MM.1S (cell line): ENCODE measurements at regions not wholly inside any gene's neighbourhood (a gene's known extent, or its start where the extent isn't known, plus 50 kb on each side); places are given as distances from the start of the nearest gene placed in this dataset.

ENCODE experiments used
- DNase-seq: peaks from one replicate; pipeline ENCODE4 v3.0.0-alpha.2; 2015
- H2AFZ ChIP-seq: fragments of 300-600 bp; sonication (generic); 2 replicates; pipeline ENCODE4 v1.6.0; 2016; ENCODE audit warnings: antibody characterized with exemption, low read length
- H3F3A ChIP-seq: fragments of 300-600 bp; sonication (generic); 2 replicates; pipeline ENCODE4 v1.6.1; 2016; ENCODE audit warnings: mild to moderate bottlenecking, antibody characterized with exemption, low read length, moderate library complexity, mixed read lengths; ENCODE audit not compliant: insufficient read depth
- H3K27ac ChIP-seq: fragments of 300-600 bp; sonication (generic); 2 replicates; pipeline ENCODE4 v1.5.1; 2016; ENCODE audit warnings: mild to moderate bottlenecking, low read length
- H3K27me3 ChIP-seq: fragments of 300-600 bp; sonication (generic); replicated peaks from 2 replicates; pipeline ENCODE4 v1.6.0; 2016; ENCODE audit warnings: low read length; ENCODE audit not compliant: insufficient read depth
- H3K36me3 ChIP-seq: fragments of 300-600 bp; sonication (generic); replicated peaks from 2 replicates; pipeline ENCODE4 v1.6.1; 2016; ENCODE audit warnings: mild to moderate bottlenecking, low read length, mixed read lengths; ENCODE audit not compliant: insufficient read depth
- H3K4me1 ChIP-seq: fragments of 300-600 bp; sonication (generic); 2 replicates; pipeline ENCODE4 v1.6.1; 2016; ENCODE audit warnings: low read length, mixed read lengths
- H3K4me2 ChIP-seq: fragments of 300-600 bp; sonication (generic); 2 replicates; pipeline ENCODE4 v1.6.0; 2016; ENCODE audit warnings: low read depth, low read length
- H3K4me3 ChIP-seq: fragments of 300-600 bp; sonication (generic); 2 replicates; pipeline ENCODE4 v1.5.1; 2016; ENCODE audit warnings: low read length, mixed read lengths
- H3K79me2 ChIP-seq: fragments of 300-600 bp; sonication (generic); 2 replicates; pipeline ENCODE4 v1.6.1; 2016; ENCODE audit warnings: mixed run types, low read length, mixed read lengths
- H3K9ac ChIP-seq: fragments of 300-600 bp; sonication (generic); 2 replicates; pipeline ENCODE4 v1.6.1; 2016; ENCODE audit warnings: low read length, mixed read lengths
- H3K9me2 ChIP-seq: fragments of 300-600 bp; sonication (generic); replicated peaks from 2 replicates; pipeline ENCODE4 v1.6.1; 2016; ENCODE audit warnings: mild to moderate bottlenecking, low read length, mixed read lengths; ENCODE audit not compliant: insufficient read depth
- H3K9me3 ChIP-seq: fragments of 300-600 bp; sonication (generic); replicated peaks from 2 replicates; pipeline ENCODE4 v1.6.1; 2016; ENCODE audit warnings: mild to moderate bottlenecking, low read length, mixed read lengths; ENCODE audit not compliant: insufficient read depth
- H4K20me1 ChIP-seq: fragments of 300-600 bp; sonication (generic); 2 replicates; pipeline ENCODE4 v1.6.1; 2016; ENCODE audit warnings: mild to moderate bottlenecking, low read length, moderate library complexity, mixed read lengths; ENCODE audit not compliant: insufficient read depth
- EZH2 ChIP-seq: fragments of 300-600 bp; sonication (generic); optimal IDR thresholded peaks from 2 replicates; pipeline ENCODE3; 2017; ENCODE audit warnings: low read depth, mild to moderate bottlenecking, antibody characterized with exemption, low read length, mixed read lengths
- EZH2phosphoT487 ChIP-seq: fragments of 300-600 bp; sonication (generic); IDR thresholded peaks from 2 replicates; pipeline ENCODE4 v1.6.1; 2018; ENCODE audit warnings: antibody characterized with exemption, low read length
- TF ChIP-seq, protein P1 (sequence below): fragments of 300-600 bp; sonication (generic); IDR thresholded peaks from 2 replicates; pipeline ENCODE4 v1.5.1; 2016; ENCODE audit warnings: antibody characterized with exemption, low read length, mixed read lengths

DNA sequence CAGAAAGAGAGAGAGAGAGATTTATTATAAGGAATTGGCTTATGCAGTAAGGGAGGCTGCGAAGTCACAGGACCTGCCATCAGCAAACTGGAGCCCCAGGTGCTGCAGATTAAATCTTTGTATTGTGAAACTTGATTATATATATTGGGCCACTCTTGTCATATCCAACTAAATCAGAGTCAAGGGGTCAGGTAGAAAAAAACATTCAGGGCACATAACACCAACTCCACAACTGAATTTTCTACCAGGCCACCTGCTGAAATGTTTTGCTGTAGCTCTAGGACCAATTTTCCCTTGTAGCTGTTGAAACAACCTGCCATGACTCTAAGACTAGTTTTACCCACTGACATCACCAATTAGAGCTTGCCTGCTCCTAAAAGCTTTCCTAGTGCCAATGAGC lies 1240.8 kb downstream of the SLC16A7 start:
- Histone ChIP-seq H3K4me2 (no peak overlapping the region), H3K9ac (no peak overlapping the region), H3K79me2 (no peaks in the 10 kb centered on the region)

DNA sequence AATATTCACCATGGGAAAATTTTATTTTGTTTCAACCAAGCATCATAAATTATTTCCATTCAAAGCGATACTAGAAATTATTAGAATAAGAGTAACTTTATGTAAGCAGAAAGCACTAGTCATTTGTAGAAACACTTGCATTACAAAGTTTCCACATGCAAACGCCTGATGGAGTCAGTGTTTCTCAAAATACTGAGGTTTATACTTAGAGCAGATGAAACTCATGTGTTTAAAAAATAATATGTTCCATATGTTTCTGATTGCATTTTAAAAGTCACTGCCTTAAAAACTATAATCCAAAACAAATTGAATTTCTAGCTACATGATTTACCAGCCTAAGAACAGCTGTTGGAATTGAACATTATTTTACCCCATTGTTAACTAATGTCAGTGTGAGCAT lies 1246.4 kb downstream of the SLC16A7 start:
- no peaks in the 10 kb centered on the region for H3K36me3 ChIP-seq
- TF ChIP-seq EZH2: no peak
- no peak for TF ChIP-seq EZH2phosphoT487
- TF ChIP-seq, protein P1, sequence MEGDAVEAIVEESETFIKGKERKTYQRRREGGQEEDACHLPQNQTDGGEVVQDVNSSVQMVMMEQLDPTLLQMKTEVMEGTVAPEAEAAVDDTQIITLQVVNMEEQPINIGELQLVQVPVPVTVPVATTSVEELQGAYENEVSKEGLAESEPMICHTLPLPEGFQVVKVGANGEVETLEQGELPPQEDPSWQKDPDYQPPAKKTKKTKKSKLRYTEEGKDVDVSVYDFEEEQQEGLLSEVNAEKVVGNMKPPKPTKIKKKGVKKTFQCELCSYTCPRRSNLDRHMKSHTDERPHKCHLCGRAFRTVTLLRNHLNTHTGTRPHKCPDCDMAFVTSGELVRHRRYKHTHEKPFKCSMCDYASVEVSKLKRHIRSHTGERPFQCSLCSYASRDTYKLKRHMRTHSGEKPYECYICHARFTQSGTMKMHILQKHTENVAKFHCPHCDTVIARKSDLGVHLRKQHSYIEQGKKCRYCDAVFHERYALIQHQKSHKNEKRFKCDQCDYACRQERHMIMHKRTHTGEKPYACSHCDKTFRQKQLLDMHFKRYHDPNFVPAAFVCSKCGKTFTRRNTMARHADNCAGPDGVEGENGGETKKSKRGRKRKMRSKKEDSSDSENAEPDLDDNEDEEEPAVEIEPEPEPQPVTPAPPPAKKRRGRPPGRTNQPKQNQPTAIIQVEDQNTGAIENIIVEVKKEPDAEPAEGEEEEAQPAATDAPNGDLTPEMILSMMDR: no peak
- no peaks in the 10 kb centered on the region for H3K4me1 ChIP-seq
- H3F3A ChIP-seq: no peaks in the 10 kb centered on the region
- H3K9me3 ChIP-seq: no peaks in the 10 kb centered on the region
- DNase-seq: no peak
- H4K20me1 ChIP-seq: no peaks in the 10 kb centered on the region
- H3K9ac ChIP-seq: no peak overlapping the region
- H3K4me2 ChIP-seq: no peak overlapping the region
- no peak overlapping the region for H3K4me3 ChIP-seq
- H3K27me3 ChIP-seq: no peaks in the 10 kb centered on the region
- no peaks in the 10 kb centered on the region for H3K9me2 ChIP-seq
- no peak overlapping the region for H3K27ac ChIP-seq
- no peak overlapping the region for H2AFZ ChIP-seq
- H3K79me2 ChIP-seq: no peaks in the 10 kb centered on the region

More for the DNA sequence above, 1240.8 kb downstream of the SLC16A7 start:
- Histone ChIP-seq H3F3A (no peaks in the 10 kb centered on the region), H4K20me1 (no peaks in the 10 kb centered on the region), H3K4me3 (no peak overlapping the region), H3K36me3 (no peaks in the 10 kb centered on the region), H3K27ac (no peak overlapping the region), H3K27me3 (no peaks in the 10 kb centered on the region), H3K9me2 (no peaks in the 10 kb centered on the region), H3K9me3 (no peaks in the 10 kb centered on the region), H3K4me1 (no peaks in the 10 kb centered on the region), H2AFZ (no peak overlapping the region)
- TF ChIP-seq, protein P1: no peak
- no peak for TF ChIP-seq EZH2
- no peak for TF ChIP-seq EZH2phosphoT487
- no peak for DNase-seq

DNA sequence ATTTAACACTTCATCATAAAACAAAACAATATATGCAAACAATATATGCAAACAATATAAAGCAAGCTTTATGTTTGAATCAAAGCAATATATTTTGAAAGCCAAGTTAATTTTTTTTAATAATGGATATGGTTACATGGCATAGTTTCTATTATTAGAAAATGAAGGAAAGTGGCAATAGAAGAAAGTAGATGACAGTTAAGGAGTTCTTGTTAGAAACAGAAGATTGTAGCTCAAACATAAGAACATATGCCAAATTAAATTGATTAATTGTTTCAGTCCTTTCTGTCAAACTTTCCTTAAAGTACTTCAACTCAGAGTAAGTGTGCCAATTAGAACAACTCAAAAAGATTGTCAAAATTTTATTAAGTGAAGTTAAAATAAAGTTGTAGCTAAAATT lies 1248.3 kb downstream of the SLC16A7 start:
- no peaks in the 10 kb centered on the region for H3K27me3 ChIP-seq

More for the DNA sequence above, 1248.3 kb downstream of the SLC16A7 start:
- DNase-seq: no peak
- Histone ChIP-seq H2AFZ (no peak overlapping the region), H3K4me3 (no peak overlapping the region), H3K4me2 (no peak overlapping the region), H3K79me2 (no peaks in the 10 kb centered on the region), H3K9me2 (no peaks in the 10 kb centered on the region), H3K4me1 (no peaks in the 10 kb centered on the region), H3K27ac (no peak overlapping the region), H3K9ac (no peak overlapping the region), H4K20me1 (no peaks in the 10 kb centered on the region), H3K36me3 (no peaks in the 10 kb centered on the region), H3K9me3 (no peaks in the 10 kb centered on the region), H3F3A (no peaks in the 10 kb centered on the region)
- TF ChIP-seq EZH2phosphoT487 (no peak), EZH2 (no peak)
- TF ChIP-seq, protein P1: no peak
